ENCODE measurements at regions not wholly inside any gene's neighbourhood (a gene's known extent, or its start where the extent isn't known, plus 50 kb on each side); places are given as distances from the start of the nearest gene placed in this dataset.

DNA sequence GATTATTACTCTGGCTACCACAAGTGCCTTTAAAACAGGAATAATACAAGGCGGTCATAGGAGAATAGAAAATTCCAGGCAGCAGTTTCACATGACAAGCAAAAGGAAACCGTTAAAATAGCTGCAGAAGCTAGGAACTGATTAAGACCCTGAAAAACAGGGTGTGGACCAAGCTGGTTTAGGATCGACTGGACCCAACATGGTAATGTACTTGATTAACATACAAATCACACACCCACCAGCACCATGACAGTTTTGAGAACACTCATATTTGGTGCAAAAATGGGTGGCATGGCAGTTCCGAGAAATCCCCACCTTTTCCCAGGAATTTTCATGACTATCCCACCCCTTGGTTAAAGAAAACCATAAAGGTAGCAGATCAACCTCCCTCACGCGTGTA lies 51.9 kb upstream of the TMEM163 start:
- H2AFZ ChIP-seq (ENCODE audit: low read depth), result no peak overlapping the region
- H4K20me1 ChIP-seq (ENCODE audit: insufficient read depth), result no peaks in the 10 kb centered on the region
- POLR2A ChIA-PET, result no interaction called here
- no peaks in the 10 kb centered on the region for H3K9me3 ChIP-seq
- no peaks in the 10 kb centered on the region for H3K9me2 ChIP-seq
- H3K4me3 ChIP-seq (ENCODE audit: low read depth in 2 of 2, low read length in 1 of 2), result no peak overlapping the region
- no peaks in the 10 kb centered on the region for H3K36me3 ChIP-seq (replicated peaks in 1 of 2; ENCODE audit: control insufficient read depth in 1 of 2, insufficient read depth in 2 of 2, low read length in 1 of 2)
- TF ChIP-seq RFX5 (IDR thresholded peaks at IDR 0.05; ENCODE audit: low read length), result no peak
- no peak for TF ChIP-seq TCF12 (IDR thresholded peaks at IDR 0.05)
- no peak for TF ChIP-seq FOSL2 (IDR thresholded peaks at IDR 0.05; ENCODE audit: borderline replicate concordance, low read depth)
- TF ChIP-seq SMC3 (IDR thresholded peaks at IDR 0.05; ENCODE audit: low read depth, low read length), result no peak
- TF ChIP-seq TAF1 (IDR thresholded peaks at IDR 0.05; ENCODE audit: borderline replicate concordance, low read depth, low read length), result no peak
- no peak for TF ChIP-seq SIN3A (IDR thresholded peaks at IDR 0.05; ENCODE audit: borderline replicate concordance, low read depth, low read length)
- TF ChIP-seq, protein P1, sequence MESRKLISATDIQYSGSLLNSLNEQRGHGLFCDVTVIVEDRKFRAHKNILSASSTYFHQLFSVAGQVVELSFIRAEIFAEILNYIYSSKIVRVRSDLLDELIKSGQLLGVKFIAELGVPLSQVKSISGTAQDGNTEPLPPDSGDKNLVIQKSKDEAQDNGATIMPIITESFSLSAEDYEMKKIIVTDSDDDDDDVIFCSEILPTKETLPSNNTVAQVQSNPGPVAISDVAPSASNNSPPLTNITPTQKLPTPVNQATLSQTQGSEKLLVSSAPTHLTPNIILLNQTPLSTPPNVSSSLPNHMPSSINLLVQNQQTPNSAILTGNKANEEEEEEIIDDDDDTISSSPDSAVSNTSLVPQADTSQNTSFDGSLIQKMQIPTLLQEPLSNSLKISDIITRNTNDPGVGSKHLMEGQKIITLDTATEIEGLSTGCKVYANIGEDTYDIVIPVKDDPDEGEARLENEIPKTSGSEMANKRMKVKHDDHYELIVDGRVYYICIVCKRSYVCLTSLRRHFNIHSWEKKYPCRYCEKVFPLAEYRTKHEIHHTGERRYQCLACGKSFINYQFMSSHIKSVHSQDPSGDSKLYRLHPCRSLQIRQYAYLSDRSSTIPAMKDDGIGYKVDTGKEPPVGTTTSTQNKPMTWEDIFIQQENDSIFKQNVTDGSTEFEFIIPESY (IDR thresholded peaks at IDR 0.05; ENCODE audit: borderline replicate concordance, low read depth), result no peak
- TF ChIP-seq FOXJ3 (CRISPR knock-in tag; IDR thresholded peaks at IDR 0.05), result no peak
- no peak for TF ChIP-seq FOXM1 (IDR thresholded peaks at IDR 0.05; ENCODE audit: low read depth)
- no peak for TF ChIP-seq RCOR1 (IDR thresholded peaks at IDR 0.05; ENCODE audit: low read length)
- TF ChIP-seq REST (IDR thresholded peaks at IDR 0.05; ENCODE audit: low read depth, low read length), result no peak
- no peak for TF ChIP-seq PBX3 (IDR thresholded peaks at IDR 0.05)
- TF ChIP-seq, protein P2, sequence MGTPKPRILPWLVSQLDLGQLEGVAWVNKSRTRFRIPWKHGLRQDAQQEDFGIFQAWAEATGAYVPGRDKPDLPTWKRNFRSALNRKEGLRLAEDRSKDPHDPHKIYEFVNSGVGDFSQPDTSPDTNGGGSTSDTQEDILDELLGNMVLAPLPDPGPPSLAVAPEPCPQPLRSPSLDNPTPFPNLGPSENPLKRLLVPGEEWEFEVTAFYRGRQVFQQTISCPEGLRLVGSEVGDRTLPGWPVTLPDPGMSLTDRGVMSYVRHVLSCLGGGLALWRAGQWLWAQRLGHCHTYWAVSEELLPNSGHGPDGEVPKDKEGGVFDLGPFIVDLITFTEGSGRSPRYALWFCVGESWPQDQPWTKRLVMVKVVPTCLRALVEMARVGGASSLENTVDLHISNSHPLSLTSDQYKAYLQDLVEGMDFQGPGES (IDR thresholded peaks at IDR 0.05; ENCODE audit: low read depth, low read length), result no peak
- no peak for TF ChIP-seq NRF1 (IDR thresholded peaks at IDR 0.05; ENCODE audit: low read depth, low read length)
- no peak for TF ChIP-seq USF2 (IDR thresholded peaks at IDR 0.05; ENCODE audit: borderline replicate concordance, low read depth, low read length)
- TF ChIP-seq NFIC (IDR thresholded peaks at IDR 0.05; ENCODE audit: borderline replicate concordance), result no peak
- no peak for TF ChIP-seq RAD21 (IDR thresholded peaks at IDR 0.05; ENCODE audit: low read length)
- TF ChIP-seq EP300 (IDR thresholded peaks at IDR 0.05; ENCODE audit: borderline replicate concordance in 1 of 2, low read depth in 1 of 2, low read length in 1 of 2), result no peak
- no peaks in the 10 kb centered on the region for H3F3A ChIP-seq (replicated peaks; ENCODE audit: insufficient read depth)
- 53% methylated on average over 6 of the region's 6 CpGs for WGBS (ENCODE audit: low lambda C conversion rate)
- DNase-seq, result no peak
- H3K4me2 ChIP-seq, result no peak overlapping the region
- H3K4me1 ChIP-seq (ENCODE audit: control insufficient read depth in 1 of 2, insufficient read depth in 2 of 2, low read depth in 1 of 2, low read length in 1 of 2), result peaks cover 0 to 25% of the 10 kb centered on the region in 2 experiments; a peak in 2 of 4 replicates
- H3K9ac ChIP-seq, result no peak overlapping the region
- CTCF ChIA-PET, result no interaction called here
- H3K79me2 ChIP-seq (ENCODE audit: insufficient read depth), result no peaks in the 10 kb centered on the region
- no peaks in the 10 kb centered on the region for H3K27me3 ChIP-seq (ENCODE audit: insufficient read depth)
- no peak overlapping the region for H3K27ac ChIP-seq (ENCODE audit: low read depth in 2 of 2, low read length in 1 of 2)
